A673 (cell line): ENCODE measurements at regions not wholly inside any gene's neighbourhood (a gene's known extent, or its start where the extent isn't known, plus 50 kb on each side); places are given as distances from the start of the nearest gene placed in this dataset.
A peak's percentile ranks its signal among the peaks of the same experiment; 100 is the strongest.

Source experiments
- BruUV-seq: library from RNA; stranded (reverse); fragments of 400-500 nt; replicated peaks from 2 replicates; lab custom pipeline; 2021; lab: Mats Ljungman, UMichigan
- CTCF ChIA-PET: fragments of 300-600 bp; sonication (Branson Sonifier 250); formaldehyde crosslinking; loops from one replicate; lab custom pipeline; 2022; ENCODE audit warnings: antibody characterized with exemption; lab: Charles Lee
- POLR2A ChIA-PET: fragments of 300-600 bp; sonication (Branson Sonifier 250); formaldehyde crosslinking; loops from one replicate; lab custom pipeline; 2022; ENCODE audit warnings: antibody characterized with exemption; ENCODE audit not compliant: low non-redundant PET; lab: Charles Lee
- DNase-seq: peaks from one replicate; pipeline ENCODE4 v3.0.0-alpha.2; 2015; ENCODE audit warnings: low spot score
- H3K27ac ChIP-seq: fragments of 200-600 bp; sonication (generic); 2 replicates; pipeline ENCODE4 v1.5.1; 2016; ENCODE audit warnings: mixed run types, low read depth, mild to moderate bottlenecking, mixed read lengths, antibody characterized with exemption, low read length; ENCODE audit not compliant: poor library complexity, severe bottlenecking
- H3K27me3 ChIP-seq: fragments of 200-600 bp; sonication (generic); replicated peaks from 2 replicates; pipeline ENCODE4 v1.6.1; 2017; ENCODE audit warnings: mixed run types, low read depth, mild to moderate bottlenecking, mixed read lengths, antibody characterized with exemption, low read length; ENCODE audit not compliant: insufficient read depth, poor library complexity
- H3K36me3 ChIP-seq: fragments of 200-600 bp; sonication (generic); 2 replicates; pipeline ENCODE4 v1.6.1; 2016; ENCODE audit warnings: mixed run types, mild to moderate bottlenecking, mixed read lengths, antibody characterized with exemption, low read length; ENCODE audit not compliant: insufficient read depth, poor library complexity, severe bottlenecking
- H3K4me1 ChIP-seq: fragments of 200-600 bp; sonication (generic); 2 replicates; pipeline ENCODE4 v1.6.1; 2017; ENCODE audit warnings: mixed run types, mild to moderate bottlenecking, mixed read lengths, antibody characterized with exemption, low read length; ENCODE audit not compliant: insufficient read depth, poor library complexity, severe bottlenecking
- H3K4me3 ChIP-seq: fragments of 200-600 bp; sonication (generic); 2 replicates; pipeline ENCODE4 v1.5.1; 2016; ENCODE audit warnings: low read depth, mixed run types, mild to moderate bottlenecking, mixed read lengths, low read length; ENCODE audit not compliant: poor library complexity, severe bottlenecking
- H3K9me3 ChIP-seq: fragments of 200-600 bp; sonication (generic); 2 replicates; pipeline ENCODE4 v1.6.1; 2016; ENCODE audit warnings: mixed run types, low read depth, mild to moderate bottlenecking, mixed read lengths, antibody characterized with exemption, low read length; ENCODE audit not compliant: poor library complexity, severe bottlenecking
- EZH2 ChIP-seq: fragments of 200-600 bp; sonication (generic); IDR thresholded peaks from 2 replicates; pipeline ENCODE4 v1.6.1; 2017; ENCODE audit warnings: borderline replicate concordance, low read depth, mild to moderate bottlenecking, mixed read lengths, antibody characterized with exemption, low read length; ENCODE audit not compliant: poor library complexity, severe bottlenecking
- intact Hi-C: fragments of 100-400 bp; cut with micrococcal nuclease; formaldehyde crosslinking; loops from one replicate; pipeline ENCODE4 v1.10.0; 2022; ENCODE audit not compliant: unreplicated experiment
- TF ChIP-seq, protein P1 (sequence below): fragments of 300-800, 200-600 bp; sonication (generic); conservative IDR thresholded peaks from 2 replicates; pipeline ENCODE4 v1.5.1; 2017; ENCODE audit warnings: low read depth, mild to moderate bottlenecking, antibody characterized with exemption, low read length, moderate library complexity, mixed read lengths

DNA sequence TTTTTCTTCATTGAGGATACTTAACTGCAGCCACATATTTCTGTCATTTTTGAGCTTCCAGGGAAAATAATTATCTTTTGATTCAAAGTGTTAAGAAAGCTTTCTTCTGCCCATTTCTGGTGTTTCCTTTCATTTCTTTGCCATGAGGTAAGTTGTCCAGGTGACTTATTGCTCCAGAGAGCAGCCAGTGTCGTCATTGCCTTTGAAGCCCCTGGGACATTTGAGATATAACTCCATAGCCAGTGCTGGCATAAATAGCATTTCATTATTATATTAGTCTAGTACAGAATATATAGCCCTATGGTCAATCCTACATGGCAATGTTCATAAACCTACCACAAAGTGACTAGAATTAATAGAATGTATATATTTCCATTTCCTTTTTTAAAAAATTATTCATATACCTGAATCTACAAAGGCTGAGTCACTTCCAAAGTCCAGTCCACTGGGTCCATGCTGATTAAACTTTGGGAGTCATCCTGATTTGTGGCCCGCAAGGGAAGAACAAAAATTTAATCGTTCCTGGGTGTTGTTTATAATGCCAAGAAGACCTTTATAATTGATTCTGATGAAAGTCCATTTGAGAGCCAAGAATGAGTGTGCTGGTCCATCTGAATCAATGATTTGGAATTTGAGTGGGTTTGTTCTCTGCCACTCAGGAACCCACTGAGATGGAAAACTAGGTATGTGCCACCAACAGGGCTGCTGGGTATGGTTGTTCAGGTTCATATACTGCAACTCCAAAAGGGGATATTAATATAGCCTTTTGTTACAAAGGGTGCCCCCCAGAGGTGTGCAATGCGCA lies 221.8 kb upstream of the PLXNA2 start:
- H3K27me3 ChIP-seq, result no peaks in the 10 kb centered on the region
- ChIA-PET CTCF (no interaction called here), POLR2A (no interaction called here)
- BruUV-seq, result no TSS peak
- H3K27ac ChIP-seq, result no peak overlapping the region
- H3K36me3 ChIP-seq, result no peaks in the 10 kb centered on the region
- intact Hi-C loops, result no loop called here
- no peaks in the 10 kb centered on the region for H3K4me1 ChIP-seq
- H3K9me3 ChIP-seq, result no peaks in the 10 kb centered on the region
- no peak for TF ChIP-seq EZH2
- TF ChIP-seq, protein P1, sequence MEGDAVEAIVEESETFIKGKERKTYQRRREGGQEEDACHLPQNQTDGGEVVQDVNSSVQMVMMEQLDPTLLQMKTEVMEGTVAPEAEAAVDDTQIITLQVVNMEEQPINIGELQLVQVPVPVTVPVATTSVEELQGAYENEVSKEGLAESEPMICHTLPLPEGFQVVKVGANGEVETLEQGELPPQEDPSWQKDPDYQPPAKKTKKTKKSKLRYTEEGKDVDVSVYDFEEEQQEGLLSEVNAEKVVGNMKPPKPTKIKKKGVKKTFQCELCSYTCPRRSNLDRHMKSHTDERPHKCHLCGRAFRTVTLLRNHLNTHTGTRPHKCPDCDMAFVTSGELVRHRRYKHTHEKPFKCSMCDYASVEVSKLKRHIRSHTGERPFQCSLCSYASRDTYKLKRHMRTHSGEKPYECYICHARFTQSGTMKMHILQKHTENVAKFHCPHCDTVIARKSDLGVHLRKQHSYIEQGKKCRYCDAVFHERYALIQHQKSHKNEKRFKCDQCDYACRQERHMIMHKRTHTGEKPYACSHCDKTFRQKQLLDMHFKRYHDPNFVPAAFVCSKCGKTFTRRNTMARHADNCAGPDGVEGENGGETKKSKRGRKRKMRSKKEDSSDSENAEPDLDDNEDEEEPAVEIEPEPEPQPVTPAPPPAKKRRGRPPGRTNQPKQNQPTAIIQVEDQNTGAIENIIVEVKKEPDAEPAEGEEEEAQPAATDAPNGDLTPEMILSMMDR, result no peak
- H3K4me3 ChIP-seq, result no peak overlapping the region
- no peak for DNase-seq

GRCh38 chr1:208467151-208467780 lies 223.1 kb upstream of the PLXNA2 start:
- H3K4me1 ChIP-seq, result no peaks in the 10 kb centered on the region
- no peak overlapping the region for H3K4me3 ChIP-seq
- no peak for TF ChIP-seq EZH2
- TF ChIP-seq, protein P1, result no peak
- no peak overlapping the region for H3K27ac ChIP-seq
- POLR2A ChIA-PET, result no interaction called here
- intact Hi-C loops, result no loop called here
- H3K36me3 ChIP-seq, result no peaks in the 10 kb centered on the region
- no peak for DNase-seq
- no peaks in the 10 kb centered on the region for H3K9me3 ChIP-seq
- no TSS peak for BruUV-seq
- CTCF ChIA-PET, result no interaction called here
- no peaks in the 10 kb centered on the region for H3K27me3 ChIP-seq

DNA sequence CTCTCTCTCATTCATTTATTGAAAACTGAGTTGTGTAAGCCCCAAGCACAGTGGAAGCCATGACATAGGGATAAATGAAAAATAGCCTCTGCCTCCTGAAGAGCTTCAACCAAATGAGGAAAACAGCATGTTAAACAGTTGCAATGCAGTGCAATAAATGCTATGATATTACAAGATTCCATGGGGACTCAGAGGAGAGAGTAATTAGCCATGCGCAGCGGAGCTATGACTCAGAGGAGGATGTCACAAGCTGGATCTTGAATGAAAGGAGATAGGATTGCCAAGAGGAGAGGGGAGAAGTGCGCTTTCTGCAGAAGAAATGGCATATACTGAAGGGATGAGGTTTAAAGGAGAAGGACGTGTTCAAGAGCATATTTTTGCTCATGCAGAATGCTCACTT lies 231.3 kb upstream of the PLXNA2 start:
- CTCF ChIA-PET, result no interaction called here
- TF ChIP-seq, protein P1, result no peak
- TF ChIP-seq EZH2, result no peak
- Histone ChIP-seq H3K27me3 (no peaks in the 10 kb centered on the region), H3K4me3 (no peak overlapping the region), H3K9me3 (no peaks in the 10 kb centered on the region), H3K36me3 (no peaks in the 10 kb centered on the region), H3K4me1 (no peaks in the 10 kb centered on the region), H3K27ac (no peak overlapping the region)
- POLR2A ChIA-PET, result no interaction called here
- peak; percentile 49 for DNase-seq
- intact Hi-C loops, result no loop called here
- BruUV-seq, result no TSS peak
